ENCODE measurements at regions not wholly inside any gene's neighbourhood (a gene's known extent, or its start where the extent isn't known, plus 50 kb on each side); places are given as distances from the start of the nearest gene placed in this dataset.
A peak's percentile ranks its signal among the peaks of the same experiment; 100 is the strongest.

DNA sequence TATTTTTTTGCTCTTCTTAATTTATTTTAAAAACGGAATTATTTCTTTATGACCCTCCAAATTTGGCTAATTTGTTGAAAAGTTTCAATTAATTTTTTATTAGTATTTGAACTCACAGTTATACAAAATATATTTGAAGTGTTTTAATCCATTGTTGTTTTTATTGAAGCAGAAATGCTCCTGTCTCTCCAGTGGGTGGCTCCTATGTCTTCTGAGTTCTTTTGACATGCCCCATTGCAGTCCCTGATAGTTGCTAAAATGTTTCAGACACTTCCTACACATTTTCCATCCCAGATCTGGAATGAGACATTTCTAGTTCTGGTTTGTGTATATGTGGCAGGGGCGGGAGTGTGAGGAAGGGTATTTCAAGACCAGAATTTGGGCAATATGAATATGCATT lies 579.4 kb upstream of the PRR20A start:
- Histone ChIP-seq H3K9me2 (replicated peaks; ENCODE audit: insufficient read depth) (no peaks in the 10 kb centered on the region), H3K36me3 (replicated peaks; ENCODE audit: insufficient read depth, low read depth) (no peaks in the 10 kb centered on the region), H3K27ac (no peak overlapping the region), H2AFZ (no peak overlapping the region), H3K4me1 (ENCODE audit: insufficient read depth) (no peaks in the 10 kb centered on the region), H3K27me3 (no peaks in the 10 kb centered on the region), H3K4me2 (no peak overlapping the region), H4K20me1 (ENCODE audit: insufficient read depth, poor library complexity, severe bottlenecking) (no peaks in the 10 kb centered on the region), H3K79me2 (no peaks in the 10 kb centered on the region), H3K4me3 (no peak overlapping the region), H3K9me3 (ENCODE audit: low read depth) (no peaks in the 10 kb centered on the region)
- DNase-seq (ENCODE audit: low spot score): no peak
- TF ChIP-seq EZH2 (IDR thresholded peaks at IDR 0.05; ENCODE audit: borderline replicate concordance): no peak
- no peak for TF ChIP-seq EZH2phosphoT487 (IDR thresholded peaks at IDR 0.05; ENCODE audit: low read depth, severe bottlenecking, unreplicated experiment)
- TF ChIP-seq, protein P1, sequence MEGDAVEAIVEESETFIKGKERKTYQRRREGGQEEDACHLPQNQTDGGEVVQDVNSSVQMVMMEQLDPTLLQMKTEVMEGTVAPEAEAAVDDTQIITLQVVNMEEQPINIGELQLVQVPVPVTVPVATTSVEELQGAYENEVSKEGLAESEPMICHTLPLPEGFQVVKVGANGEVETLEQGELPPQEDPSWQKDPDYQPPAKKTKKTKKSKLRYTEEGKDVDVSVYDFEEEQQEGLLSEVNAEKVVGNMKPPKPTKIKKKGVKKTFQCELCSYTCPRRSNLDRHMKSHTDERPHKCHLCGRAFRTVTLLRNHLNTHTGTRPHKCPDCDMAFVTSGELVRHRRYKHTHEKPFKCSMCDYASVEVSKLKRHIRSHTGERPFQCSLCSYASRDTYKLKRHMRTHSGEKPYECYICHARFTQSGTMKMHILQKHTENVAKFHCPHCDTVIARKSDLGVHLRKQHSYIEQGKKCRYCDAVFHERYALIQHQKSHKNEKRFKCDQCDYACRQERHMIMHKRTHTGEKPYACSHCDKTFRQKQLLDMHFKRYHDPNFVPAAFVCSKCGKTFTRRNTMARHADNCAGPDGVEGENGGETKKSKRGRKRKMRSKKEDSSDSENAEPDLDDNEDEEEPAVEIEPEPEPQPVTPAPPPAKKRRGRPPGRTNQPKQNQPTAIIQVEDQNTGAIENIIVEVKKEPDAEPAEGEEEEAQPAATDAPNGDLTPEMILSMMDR (IDR thresholded peaks at IDR 0.05; ENCODE audit: poor library complexity): peak; percentile 25
- WGBS (ENCODE audit: low lambda C conversion rate, missing lambda C conversion rate): 72% methylated on average over 2 of the region's 2 CpGs

DNA sequence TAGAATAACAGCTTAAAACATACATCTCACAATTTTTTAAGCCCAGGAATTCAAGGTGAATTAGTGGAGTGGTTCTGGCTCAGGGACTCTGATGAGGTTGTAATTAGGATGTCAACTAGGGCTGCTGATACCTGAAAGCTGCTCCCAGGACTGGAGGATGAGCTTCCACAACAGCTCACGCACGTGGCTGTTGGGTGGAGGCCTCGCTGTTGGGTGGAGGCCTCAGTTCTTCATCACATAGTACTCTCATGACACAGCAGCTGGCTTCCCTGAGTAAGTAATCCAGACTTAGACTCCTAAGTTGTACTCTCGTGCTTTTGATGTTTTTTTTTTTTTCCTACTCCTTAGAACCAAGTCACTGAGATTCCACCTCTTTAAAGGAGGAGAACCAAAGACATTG lies 577.1 kb upstream of the PRR20A start:
- Histone ChIP-seq H3K27me3 (no peaks in the 10 kb centered on the region), H3K79me2 (no peaks in the 10 kb centered on the region), H4K20me1 (ENCODE audit: insufficient read depth, poor library complexity, severe bottlenecking) (no peaks in the 10 kb centered on the region), H3K4me3 (no peak overlapping the region), H3K9me3 (ENCODE audit: low read depth) (no peaks in the 10 kb centered on the region), H3K4me2 (no peak overlapping the region), H3K4me1 (ENCODE audit: insufficient read depth) (no peaks in the 10 kb centered on the region), H2AFZ (no peak overlapping the region), H3K9me2 (replicated peaks; ENCODE audit: insufficient read depth) (no peaks in the 10 kb centered on the region), H3K36me3 (replicated peaks; ENCODE audit: insufficient read depth, low read depth) (no peaks in the 10 kb centered on the region), H3K27ac (no peak overlapping the region)
- no peak for DNase-seq (ENCODE audit: low spot score)
- WGBS (ENCODE audit: low lambda C conversion rate, missing lambda C conversion rate): 74% methylated on average over 4 of the region's 4 CpGs
- TF ChIP-seq, protein P1 (IDR thresholded peaks at IDR 0.05; ENCODE audit: poor library complexity): no peak
- TF ChIP-seq EZH2 (IDR thresholded peaks at IDR 0.05; ENCODE audit: borderline replicate concordance) (no peak), EZH2phosphoT487 (IDR thresholded peaks at IDR 0.05; ENCODE audit: low read depth, severe bottlenecking, unreplicated experiment) (no peak)

DNA sequence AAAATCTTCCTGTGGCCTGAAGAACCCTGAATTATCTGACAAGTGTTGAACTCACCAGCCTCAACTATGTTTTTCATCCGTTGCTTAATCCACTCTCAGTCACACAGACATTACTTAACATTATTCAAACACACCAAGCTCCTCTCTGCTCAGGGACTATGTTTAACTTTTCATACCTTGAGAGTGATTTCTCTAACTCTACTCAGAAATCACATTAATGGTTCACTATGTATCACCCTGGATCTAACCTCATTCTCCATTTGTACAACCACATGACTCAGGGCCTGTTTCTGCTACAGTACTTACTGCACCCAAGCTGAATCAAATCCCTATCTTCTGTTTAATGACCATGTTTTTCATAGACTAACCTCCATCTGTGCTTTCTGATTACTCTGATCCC lies 553.7 kb upstream of the PRR20A start:
- no peak for DNase-seq (ENCODE audit: low spot score)
- Histone ChIP-seq H3K4me1 (ENCODE audit: insufficient read depth) (no peaks in the 10 kb centered on the region), H3K4me3 (no peak overlapping the region), H2AFZ (no peak overlapping the region), H3K27me3 (no peaks in the 10 kb centered on the region), H4K20me1 (ENCODE audit: insufficient read depth, poor library complexity, severe bottlenecking) (no peaks in the 10 kb centered on the region), H3K4me2 (no peak overlapping the region), H3K9me2 (replicated peaks; ENCODE audit: insufficient read depth) (no peaks in the 10 kb centered on the region), H3K9me3 (ENCODE audit: low read depth) (no peaks in the 10 kb centered on the region), H3K79me2 (no peaks in the 10 kb centered on the region), H3K27ac (no peak overlapping the region), H3K36me3 (replicated peaks; ENCODE audit: insufficient read depth, low read depth) (no peaks in the 10 kb centered on the region)
- TF ChIP-seq, protein P1 (IDR thresholded peaks at IDR 0.05; ENCODE audit: poor library complexity): no peak
- TF ChIP-seq EZH2phosphoT487 (IDR thresholded peaks at IDR 0.05; ENCODE audit: low read depth, severe bottlenecking, unreplicated experiment) (no peak), EZH2 (IDR thresholded peaks at IDR 0.05; ENCODE audit: borderline replicate concordance) (no peak)
- WGBS (ENCODE audit: low lambda C conversion rate, missing lambda C conversion rate): 75% methylated on average over 1 of the region's 1 CpG

DNA sequence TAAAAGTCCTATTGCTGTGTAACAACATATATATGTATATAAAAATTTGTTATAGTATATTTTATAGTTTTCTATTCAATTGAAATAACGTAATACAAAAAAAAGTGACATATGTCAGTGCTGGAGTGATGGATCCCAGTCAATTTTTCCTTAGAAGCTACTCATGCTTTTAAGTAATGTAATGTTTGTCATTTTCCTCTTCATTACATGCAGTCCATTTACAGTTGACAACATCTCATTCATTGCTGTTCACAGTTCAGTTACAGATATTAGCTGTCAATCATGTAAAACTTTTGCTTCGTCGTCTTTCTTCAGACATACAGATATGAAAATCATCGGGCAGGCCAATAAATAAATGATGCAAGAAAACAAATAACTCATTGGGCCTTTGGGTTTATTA lies 525.1 kb upstream of the PRR20A start:
- H3K27ac ChIP-seq: no peak overlapping the region
- no peaks in the 10 kb centered on the region for H3K79me2 ChIP-seq
- no peak for DNase-seq (ENCODE audit: low spot score)
- no peak overlapping the region for H2AFZ ChIP-seq
- 92% methylated on average over 4 of the region's 4 CpGs for WGBS (ENCODE audit: low lambda C conversion rate, missing lambda C conversion rate)
- H3K27me3 ChIP-seq: no peaks in the 10 kb centered on the region
- no peaks in the 10 kb centered on the region for H4K20me1 ChIP-seq (ENCODE audit: insufficient read depth, poor library complexity, severe bottlenecking)
- H3K4me2 ChIP-seq: no peak overlapping the region
- H3K36me3 ChIP-seq (replicated peaks; ENCODE audit: insufficient read depth, low read depth): no peaks in the 10 kb centered on the region
- no peaks in the 10 kb centered on the region for H3K9me3 ChIP-seq (ENCODE audit: low read depth)
- no peak for TF ChIP-seq EZH2phosphoT487 (IDR thresholded peaks at IDR 0.05; ENCODE audit: low read depth, severe bottlenecking, unreplicated experiment)
- TF ChIP-seq, protein P1 (IDR thresholded peaks at IDR 0.05; ENCODE audit: poor library complexity): no peak
- no peak overlapping the region for H3K4me3 ChIP-seq
- no peaks in the 10 kb centered on the region for H3K4me1 ChIP-seq (ENCODE audit: insufficient read depth)
- H3K9me2 ChIP-seq (replicated peaks; ENCODE audit: insufficient read depth): no peaks in the 10 kb centered on the region

Data from hepatocyte (in vitro differentiated cells).